Keratinocyte (primary cell): ENCODE measurements at regions not wholly inside any gene's neighbourhood (a gene's known extent, or its start where the extent isn't known, plus 50 kb on each side); places are given as distances from the start of the nearest gene placed in this dataset.

Source experiments
- DNase-seq: peaks from one replicate; pipeline ENCODE4 v3.0.0-alpha.2; 2011; ENCODE audit warnings: low read depth, missing footprints, low spot score
- FAIRE-seq: peaks from 2 replicates; lab custom pipeline; 2011; peaks lifted over from hg19 to GRCh38; lab: Jason Lieb, UNC
- H2AFZ ChIP-seq: 2 replicates; pipeline ENCODE4 v1.6.0; 2012; ENCODE audit warnings: low read length, control low read depth, inconsistent platforms; ENCODE audit not compliant: control insufficient read depth
- H3K27ac ChIP-seq: 2 replicates; pipeline ENCODE4 v1.5.1; 2011; ENCODE audit warnings: low read length; ENCODE audit not compliant: control insufficient read depth, insufficient read depth
- H3K27me3 ChIP-seq: 3 replicates; pipeline ENCODE4 v1.6.0; 2011; ENCODE audit warnings: low read length; ENCODE audit not compliant: control insufficient read depth, insufficient read depth; ENCODE audit errors: extremely low read depth
- H3K36me3 ChIP-seq, 2 experiments: 2 replicates in 1 of 2; 3 replicates in 1 of 2; pipeline ENCODE4 v1.5.1; 2011; ENCODE audit warnings: low read length in 2 of 2, mild to moderate bottlenecking in 1 of 2; ENCODE audit not compliant: control insufficient read depth in 2 of 2, insufficient read depth in 2 of 2; ENCODE audit errors: extremely low read depth in 1 of 2
- H3K4me1 ChIP-seq: 3 replicates; pipeline ENCODE4 v1.5.1; 2011; ENCODE audit warnings: low read length; ENCODE audit not compliant: control insufficient read depth, insufficient read depth; ENCODE audit errors: extremely low read depth
- H3K4me2 ChIP-seq: 3 replicates; pipeline ENCODE4 v1.6.0; 2011; ENCODE audit warnings: low read depth, low read length; ENCODE audit not compliant: control insufficient read depth, insufficient read depth; ENCODE audit errors: extremely low read depth
- H3K4me3 ChIP-seq, 3 experiments: fragments of 200-600 bp in 1 of 3; sonication (generic) in 1 of 3; 2 replicates in 2 of 3; 3 replicates in 1 of 3; pipeline ENCODE4 v1.5.1; 2011 to 2016; ENCODE audit warnings: low read length in 3 of 3, mild to moderate bottlenecking in 3 of 3, control low read depth in 2 of 3, inconsistent platforms in 1 of 3, low read depth in 1 of 3, mixed read lengths in 1 of 3, mixed run types in 1 of 3, moderate library complexity in 1 of 3; ENCODE audit not compliant: control insufficient read depth in 2 of 3, insufficient read depth in 2 of 3; ENCODE audit errors: extremely low read depth in 1 of 3
- H3K79me2 ChIP-seq: 2 replicates; pipeline ENCODE4 v1.6.0; 2012; ENCODE audit warnings: low read length; ENCODE audit not compliant: control insufficient read depth, insufficient read depth
- H3K9ac ChIP-seq: 3 replicates; pipeline ENCODE4 v1.6.0; 2011; ENCODE audit warnings: low read length; ENCODE audit not compliant: control insufficient read depth, insufficient read depth; ENCODE audit errors: extremely low read depth
- H3K9me1 ChIP-seq: 3 replicates; pipeline ENCODE4 v1.6.0; 2011; ENCODE audit warnings: low read length; ENCODE audit not compliant: control insufficient read depth, insufficient read depth; ENCODE audit errors: extremely low read depth
- H3K9me3 ChIP-seq: 2 replicates; pipeline ENCODE4 v1.5.1; 2012; ENCODE audit warnings: low read depth, low read length; ENCODE audit not compliant: control insufficient read depth
- H4K20me1 ChIP-seq: 3 replicates; pipeline ENCODE4 v1.6.0; 2011; ENCODE audit warnings: low read length; ENCODE audit not compliant: control insufficient read depth, insufficient read depth; ENCODE audit errors: extremely low read depth
- CTCF ChIP-seq, 3 experiments: IDR thresholded peaks in 1 of 3; conservative IDR thresholded peaks in 1 of 3; optimal IDR thresholded peaks in 1 of 3; 2 replicates in 2 of 3; 3 replicates in 1 of 3; pipeline versions ENCODE3 to v1.5.1; 2011; ENCODE audit warnings: low read length in 3 of 3, mild to moderate bottlenecking in 3 of 3, moderate library complexity in 2 of 3, control low read depth in 1 of 3, inconsistent platforms in 1 of 3; ENCODE audit not compliant: insufficient read depth in 2 of 3; ENCODE audit errors: extremely low read depth in 1 of 3
- EZH2 ChIP-seq: IDR thresholded peaks from one replicate; pipeline ENCODE4 v1.6.1; 2012; ENCODE audit warnings: inconsistent platforms, mild to moderate bottlenecking, low read length, moderate library complexity
- dilution Hi-C: fragments of 300-500 bp; cut with MboI; formaldehyde crosslinking; loops from one replicate; pipeline ENCODE4 v1.7.0; 2020; ENCODE audit warnings: low sequenced_read_pairs; ENCODE audit not compliant: extremely low pct_ligation_motif_present

DNA sequence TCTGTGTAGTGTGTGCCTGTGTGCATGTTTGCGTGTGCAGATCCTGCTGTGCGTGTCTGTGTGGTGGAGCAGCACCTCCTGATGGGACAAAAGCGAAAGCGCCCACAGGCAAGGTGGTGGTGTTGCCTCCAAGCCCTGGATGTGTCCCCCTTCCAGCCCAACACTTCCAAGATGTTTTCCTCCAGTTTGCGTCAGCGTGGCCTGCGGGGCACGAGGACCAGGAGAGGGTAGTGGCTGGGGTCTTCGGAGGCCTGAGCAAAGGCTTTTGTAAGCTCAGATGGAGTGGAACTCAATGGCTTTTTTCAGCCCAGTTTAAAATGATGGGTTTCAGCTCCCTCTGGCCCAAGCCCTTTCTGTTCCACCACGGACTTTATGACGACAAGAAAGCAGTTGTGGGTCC lies 209.5 kb downstream of the IRX2 start:
- no peak for TF ChIP-seq EZH2
- Histone ChIP-seq H3K4me3 (no peak overlapping the region), H3K27ac (no peak overlapping the region), H4K20me1 (no peaks in the 10 kb centered on the region), H3K4me2 (no peak overlapping the region), H3K4me1 (no peaks in the 10 kb centered on the region), H3K36me3 (no peaks in the 10 kb centered on the region), H3K9me3 (peaks cover 2% of the 10 kb centered on the region), H3K9ac (no peak overlapping the region), H3K9me1 (no peaks in the 10 kb centered on the region), H3K27me3 (no peaks in the 10 kb centered on the region), H2AFZ (no peak overlapping the region), H3K79me2 (no peaks in the 10 kb centered on the region)
- FAIRE-seq (no peak), DNase-seq (no peak)
- dilution Hi-C loops: no loop called here

GRCh38 chr5:2538169-2538568 lies 213.3 kb downstream of the IRX2 start:
- H3K4me1 ChIP-seq: no peaks in the 10 kb centered on the region
- FAIRE-seq (no peak), DNase-seq (no peak)
- H3K9me3 ChIP-seq: peaks cover 2% of the 10 kb centered on the region
- H4K20me1 ChIP-seq: no peaks in the 10 kb centered on the region
- TF ChIP-seq CTCF (optimal IDR thresholded peaks at IDR 0.05 in 1 of 3, IDR thresholded peaks at IDR 0.05 in 1 of 3, conservative IDR thresholded peaks at IDR 0.05 in 1 of 3; ENCODE audit: extremely low read depth in 1 of 3, insufficient read depth in 2 of 3, low read length in 3 of 3) (no peak), EZH2 (no peak)
- no peak overlapping the region for H3K9ac ChIP-seq
- no peaks in the 10 kb centered on the region for H3K79me2 ChIP-seq
- dilution Hi-C loops: no loop called here
- H3K36me3 ChIP-seq: no peaks in the 10 kb centered on the region
- no peak overlapping the region for H3K27ac ChIP-seq
- H3K4me2 ChIP-seq: no peak overlapping the region
- no peaks in the 10 kb centered on the region for H3K9me1 ChIP-seq
- no peak overlapping the region for H3K4me3 ChIP-seq
- H2AFZ ChIP-seq: no peak overlapping the region
- H3K27me3 ChIP-seq: no peaks in the 10 kb centered on the region

DNA sequence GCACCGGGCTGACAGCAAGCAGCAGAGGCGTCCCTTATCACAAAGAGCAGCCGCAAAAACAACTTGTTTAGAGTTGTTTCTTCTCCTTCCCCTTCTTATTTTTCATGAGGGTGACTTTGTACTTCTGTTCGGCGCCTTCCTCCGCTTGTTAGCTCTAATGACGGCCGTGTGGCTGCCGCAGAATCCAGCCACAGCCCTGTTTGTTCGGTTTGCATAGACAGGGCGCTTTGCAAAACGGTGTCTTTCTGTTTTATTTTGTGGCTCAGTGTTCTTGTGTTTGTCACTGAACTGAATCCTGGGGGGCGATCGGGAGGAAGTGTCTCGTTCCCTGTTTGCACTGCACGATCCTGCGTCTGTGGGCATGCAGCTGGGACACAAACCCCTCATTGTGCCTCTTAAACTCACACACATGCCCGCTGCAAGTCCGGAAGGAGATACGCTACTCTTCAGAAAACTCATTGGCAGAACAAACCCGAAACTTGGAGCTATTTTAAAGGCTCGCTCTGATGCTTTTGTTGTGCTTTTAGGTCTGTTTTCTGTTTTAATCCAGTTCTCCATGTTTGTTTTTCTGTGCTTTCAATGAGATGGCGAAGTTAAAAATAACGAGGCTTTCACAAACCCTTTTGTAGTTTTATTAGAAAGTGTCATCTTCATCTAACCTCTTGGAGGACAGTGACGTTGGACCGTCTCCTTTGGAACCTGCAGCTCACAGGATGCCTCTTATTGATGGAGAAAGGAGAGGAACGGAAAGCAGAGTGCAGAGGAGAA lies 213.9 kb downstream of the IRX2 start:
- dilution Hi-C loops: no loop called here
- Histone ChIP-seq H3K4me1 (no peaks in the 10 kb centered on the region), H3K27me3 (no peaks in the 10 kb centered on the region), H3K4me2 (no peak overlapping the region), H2AFZ (no peak overlapping the region), H3K27ac (no peak overlapping the region), H3K4me3 (no peak overlapping the region), H3K9me3 (peaks cover 2% of the 10 kb centered on the region), H3K9ac (no peak overlapping the region), H3K9me1 (no peaks in the 10 kb centered on the region), H3K36me3 (no peaks in the 10 kb centered on the region), H3K79me2 (no peaks in the 10 kb centered on the region), H4K20me1 (no peaks in the 10 kb centered on the region)
- no peak for DNase-seq
- FAIRE-seq: no peak
- no peak for TF ChIP-seq CTCF (optimal IDR thresholded peaks at IDR 0.05 in 1 of 3, IDR thresholded peaks at IDR 0.05 in 1 of 3, conservative IDR thresholded peaks at IDR 0.05 in 1 of 3; ENCODE audit: extremely low read depth in 1 of 3, insufficient read depth in 2 of 3, low read length in 3 of 3)
- no peak for TF ChIP-seq EZH2
